Right ventricle myocardium inferior (tissue), 1 donor: ENCODE measurements at regions not wholly inside any gene's neighbourhood (a gene's known extent, or its start where the extent isn't known, plus 50 kb on each side); places are given as distances from the start of the nearest gene placed in this dataset.

Experiments used
- ATAC-seq: fragments of 200-7000 bp; cut with Tn5 transposase; one replicate; pipeline ENCODE4 v1.9.1; 2020; ENCODE audit warnings: mild to moderate bottlenecking, moderate library complexity
- DNase-seq: peaks from one replicate; pipeline ENCODE4 v3.0.0; 2021; ENCODE audit errors: missing footprints
- intact Hi-C: fragments of 100-400 bp; cut with DNase I; formaldehyde crosslinking; loops from one replicate; pipeline ENCODE4 v1.11.0; 2022
- donor health status: DM: no; HTN: yes; CAD: no; lungs with severe emphysema.

- intact Hi-C loops: no loop called here
- ATAC-seq (no peak), DNase-seq (no peak)
Observed at GRCh38 chr2:191581003-191581402, 96.9 kb upstream of the NABP1 start.

GRCh38 chr2:191582355-191582754, 95.6 kb upstream of the NABP1 start:
- ATAC-seq (no peak), DNase-seq (no peak)
- intact Hi-C loops: no loop called here

GRCh38 chr2:191591025-191591424, 86.9 kb upstream of the NABP1 start:
- intact Hi-C loops: no loop called here
- ATAC-seq (no peak), DNase-seq (no peak)

- intact Hi-C loops: no loop called here
- ATAC-seq (no peak), DNase-seq (no peak)
Observed at GRCh38 chr2:191593622-191594385, 84.1 kb upstream of the NABP1 start.

GRCh38 chr2:191597186-191597751, 80.7 kb upstream of the NABP1 start:
- ATAC-seq: no peak
- intact Hi-C loops: no loop called here

GRCh38 chr2:191598296-191598695, 79.6 kb upstream of the NABP1 start:
- intact Hi-C loops: no loop called here
- no peak for DNase-seq
- no peak for ATAC-seq

More at GRCh38 chr2:191597186-191597751, 80.7 kb upstream of the NABP1 start:
- no peak for DNase-seq

- DNase-seq: no peak
- no peak for ATAC-seq
- intact Hi-C loops: no loop called here
Observed at GRCh38 chr2:191601060-191601459, 76.9 kb upstream of the NABP1 start.

- intact Hi-C loops: no loop called here
- DNase-seq (no peak), ATAC-seq (no peak)
Observed at GRCh38 chr2:191604154-191604553, 73.8 kb upstream of the NABP1 start.

GRCh38 chr2:191607096-191607495, 70.8 kb upstream of the NABP1 start:
- no peak for DNase-seq
- ATAC-seq: no peak
- intact Hi-C loops: no loop called here

GRCh38 chr2:191610756-191611155, 67.2 kb upstream of the NABP1 start:
- no peak for DNase-seq
- no peak for ATAC-seq
- intact Hi-C loops: no loop called here

GRCh38 chr2:191611614-191612013, 66.3 kb upstream of the NABP1 start:
- DNase-seq (no peak), ATAC-seq (no peak)
- intact Hi-C loops: no loop called here

GRCh38 chr2:191612496-191612895, 65.4 kb upstream of the NABP1 start:
- ATAC-seq (no peak), DNase-seq (no peak)
- intact Hi-C loops: no loop called here

GRCh38 chr2:191614759-191615158, 63.2 kb upstream of the NABP1 start:
- DNase-seq: no peak
- ATAC-seq: no peak
- intact Hi-C loops: no loop called here

GRCh38 chr2:191615596-191615995, 62.3 kb upstream of the NABP1 start:
- no peak for ATAC-seq
- intact Hi-C loops: no loop called here
- no peak for DNase-seq

GRCh38 chr2:191617575-191617974, 60.4 kb upstream of the NABP1 start:
- no peak for ATAC-seq
- no peak for DNase-seq

GRCh38 chr2:191618046-191618780, 59.7 kb upstream of the NABP1 start:
- intact Hi-C loops: no loop called here
- DNase-seq (no peak), ATAC-seq (peak; percentile 89)

More at GRCh38 chr2:191617575-191617974, 60.4 kb upstream of the NABP1 start:
- intact Hi-C loops: no loop called here

- ATAC-seq: no peak
- DNase-seq: no peak
- intact Hi-C loops: no loop called here
Observed at GRCh38 chr2:191618786-191619185, 59.1 kb upstream of the NABP1 start.

GRCh38 chr2:191620144-191620543, 57.8 kb upstream of the NABP1 start:
- ATAC-seq (no peak), DNase-seq (no peak)
- intact Hi-C loops: no loop called here

- no peak for ATAC-seq
- no peak for DNase-seq
- intact Hi-C loops: no loop called here
Observed at GRCh38 chr2:191622374-191623320, 55.3 kb upstream of the NABP1 start.
